Fibroblast of pulmonary artery (primary cell): ENCODE measurements at regions not wholly inside any gene's neighbourhood (a gene's known extent, or its start where the extent isn't known, plus 50 kb on each side); places are given as distances from the start of the nearest gene placed in this dataset.

Experiments used
- DNase-seq: peaks from one replicate; pipeline ENCODE4 v3.0.0-alpha.2; 2010; ENCODE audit warnings: low read depth
- H3K4me3 ChIP-seq: replicated peaks from 2 replicates; pipeline ENCODE4 v1.5.1; 2011; ENCODE audit warnings: low read depth, mild to moderate bottlenecking, control low read depth, low read length, moderate library complexity
- CTCF ChIP-seq: IDR thresholded peaks from 2 replicates; pipeline ENCODE4 v1.5.1; 2011; ENCODE audit warnings: mild to moderate bottlenecking, control low read depth, low read length, inconsistent platforms; ENCODE audit errors: missing control alignments

- H3K4me3 ChIP-seq = no peak overlapping the region
- DNase-seq = no peak
- TF ChIP-seq CTCF = no peak
Observed at GRCh38 chr20:39894067-39894466, 795.0 kb downstream of the MAFB start.

- no peak for TF ChIP-seq CTCF
- no peak overlapping the region for H3K4me3 ChIP-seq
- peak; percentile 11 for DNase-seq
Observed at GRCh38 chr20:39893003-39893685, 795.9 kb downstream of the MAFB start.

- no peak overlapping the region for H3K4me3 ChIP-seq
- no peak for TF ChIP-seq CTCF
- no peak for DNase-seq
Observed at GRCh38 chr20:39890697-39891096, 798.3 kb downstream of the MAFB start.

- no peak for TF ChIP-seq CTCF
- H3K4me3 ChIP-seq = no peak overlapping the region
- no peak for DNase-seq
Observed at GRCh38 chr20:39888310-39888709, 800.7 kb downstream of the MAFB start.

- no peak for TF ChIP-seq CTCF
- no peak overlapping the region for H3K4me3 ChIP-seq
- no peak for DNase-seq
Observed at GRCh38 chr20:39886650-39887190, 802.3 kb downstream of the MAFB start.

GRCh38 chr20:39885975-39886649 lies 802.9 kb downstream of the MAFB start:
- peak; percentile 60 for TF ChIP-seq CTCF
- peak; percentile 69 for DNase-seq
- H3K4me3 ChIP-seq = no peak overlapping the region

- no peak for TF ChIP-seq CTCF
- DNase-seq = no peak
Observed at GRCh38 chr20:39882806-39883205, 806.2 kb downstream of the MAFB start.

More at GRCh38 chr20:39882806-39883205, 806.2 kb downstream of the MAFB start:
- H3K4me3 ChIP-seq = no peak overlapping the region
